ENCODE measurements at regions not wholly inside any gene's neighbourhood (a gene's known extent, or its start where the extent isn't known, plus 50 kb on each side); places are given as distances from the start of the nearest gene placed in this dataset.

GRCh38 chr4:33886356-33886755 is 2358.0 kb downstream of the ARAP2 start:
- TF ChIP-seq GATA2 (IDR thresholded peaks at IDR 0.05; ENCODE audit: low read depth, low read length) (no peak), GATA3 (IDR thresholded peaks at IDR 0.05; ENCODE audit: low read depth, low read length) (no peak)

Measured in SH-SY5Y (cell line).